CD4-positive, alpha-beta T cell (primary cell): ENCODE measurements at regions not wholly inside any gene's neighbourhood (a gene's known extent, or its start where the extent isn't known, plus 50 kb on each side); places are given as distances from the start of the nearest gene placed in this dataset.

Experiments used
- ATAC-seq: fragments of 200-7000 bp; cut with Tn5 transposase; one replicate; pipeline ENCODE4 v1.10.0; 2022; ENCODE audit warnings: mild to moderate bottlenecking; ENCODE audit not compliant: poor library complexity
- CTCF ChIA-PET: fragments of 350-600 bp; sonication (Branson Sonifier 250); formaldehyde crosslinking; loops from one replicate; lab custom pipeline; 2021; ENCODE audit warnings: antibody characterized with exemption, inconsistent platforms; lab: Charles Lee
- POLR2A ChIA-PET: fragments of 350-600 bp; sonication (Branson Sonifier 250); formaldehyde crosslinking; loops from one replicate; lab custom pipeline; 2021; ENCODE audit warnings: antibody characterized with exemption, inconsistent platforms; lab: Charles Lee
- DNase-seq, 14 experiments: peaks; one replicate each; pipeline ENCODE4 v3.0.0-alpha.2; 2013 to 2020; ENCODE audit warnings: mixed read lengths in 2 of 14
- H3K27ac ChIP-seq, 2 donors: one replicate each; pipeline versions ENCODE4 v1.5.1 to v1.7.0; 2013; ENCODE audit warnings: low read length in 2 of 2, low read depth in 1 of 2, mild to moderate bottlenecking in 1 of 2
- H3K27me3 ChIP-seq, 2 experiments: 1 replicate in 1 of 2; 2 replicates in 1 of 2; pipeline versions ENCODE4 v1.6.1 to v1.7.0; 2013; ENCODE audit warnings: low read length in 2 of 2, control low read depth in 1 of 2, mild to moderate bottlenecking in 1 of 2, moderate library complexity in 1 of 2; ENCODE audit not compliant: insufficient read depth in 2 of 2, control insufficient read depth in 1 of 2
- H3K36me3 ChIP-seq: one replicate; pipeline ENCODE4 v1.6.1; 2013; ENCODE audit warnings: low read length, control low read depth; ENCODE audit not compliant: insufficient read depth
- H3K4me1 ChIP-seq: one replicate; pipeline ENCODE4 v1.6.1; 2013; ENCODE audit warnings: low read length, control low read depth; ENCODE audit not compliant: insufficient read depth
- H3K4me3 ChIP-seq: one replicate; pipeline ENCODE4 v1.5.1; 2013; ENCODE audit warnings: mild to moderate bottlenecking, low read length, moderate library complexity
- H3K9me3 ChIP-seq, 2 experiments: 1 replicate in 1 of 2; 2 replicates in 1 of 2; pipeline versions ENCODE4 v1.6.1 to v1.7.0; 2013; ENCODE audit warnings: low read length in 2 of 2, mild to moderate bottlenecking in 2 of 2, control low read depth in 1 of 2, moderate library complexity in 1 of 2; ENCODE audit not compliant: control insufficient read depth in 1 of 2, insufficient read depth in 1 of 2
- H3K27ac Mint-ChIP-seq: one replicate; pipeline ENCODE4 v1.8.0; 2020; ENCODE audit warnings: mixed read lengths
- H3K27me3 Mint-ChIP-seq: one replicate; pipeline ENCODE4 v1.8.0; 2021; ENCODE audit warnings: mixed read lengths
- H3K36me3 Mint-ChIP-seq: one replicate; pipeline ENCODE4 v1.8.0; 2021; ENCODE audit warnings: low read depth, mixed read lengths
- H3K4me1 Mint-ChIP-seq: one replicate; pipeline ENCODE4 v1.8.0; 2021; ENCODE audit warnings: low read depth, mixed read lengths
- H3K4me3 Mint-ChIP-seq: one replicate; pipeline ENCODE4 v1.8.0; 2020; ENCODE audit warnings: mild to moderate bottlenecking, mixed read lengths
- H3K9me3 Mint-ChIP-seq: one replicate; pipeline ENCODE4 v1.8.0; 2020; ENCODE audit warnings: mixed read lengths
- intact Hi-C, 2 experiments: fragments of 100-400 bp; cut with DNase I in 1 of 2; cut with micrococcal nuclease in 1 of 2; formaldehyde crosslinking; loops; one replicate each; pipeline versions ENCODE4 v1.15.1 to v1.9.0; 2023 to 2025; cut with DNase I, micrococcal nuclease
- TF ChIP-seq, protein P1 (sequence below): fragments of 200-600 bp; IDR thresholded peaks from one replicate; pipeline ENCODE4 v1.8.0; 2022; ENCODE audit warnings: antibody characterized with exemption, mild to moderate bottlenecking

DNA sequence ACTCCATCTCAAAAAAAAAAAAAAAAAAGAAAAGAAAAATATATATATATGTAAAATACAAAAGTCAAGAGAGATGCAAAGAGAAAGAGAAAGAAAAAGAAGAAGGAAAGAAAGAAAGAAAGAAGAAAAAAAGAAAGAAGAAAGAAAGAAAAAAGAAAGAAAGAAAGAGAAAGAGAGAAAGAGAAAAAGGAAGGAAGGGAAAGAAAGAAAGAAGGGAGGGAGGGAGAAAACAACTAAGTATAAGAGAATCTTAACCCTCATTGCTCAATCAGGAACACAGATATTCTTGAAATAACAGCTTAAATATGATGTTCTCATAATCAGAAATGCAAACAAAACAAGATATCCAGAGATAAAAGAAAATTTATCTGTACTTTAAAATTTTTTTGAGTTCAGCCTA, 54.4 kb upstream of the MARCKS start:
- no peaks in the 10 kb centered on the region for H3K27me3 ChIP-seq
- H3K9me3 Mint-ChIP-seq: no peaks in the 10 kb centered on the region
- ChIA-PET POLR2A (no interaction called here), CTCF (no interaction called here)
- ATAC-seq (no peak), DNase-seq (no peak)
- no peak overlapping the region for H3K4me3 Mint-ChIP-seq
- no peak overlapping the region for H3K27ac ChIP-seq
- no peak overlapping the region for H3K27ac Mint-ChIP-seq
- TF ChIP-seq, protein P1, sequence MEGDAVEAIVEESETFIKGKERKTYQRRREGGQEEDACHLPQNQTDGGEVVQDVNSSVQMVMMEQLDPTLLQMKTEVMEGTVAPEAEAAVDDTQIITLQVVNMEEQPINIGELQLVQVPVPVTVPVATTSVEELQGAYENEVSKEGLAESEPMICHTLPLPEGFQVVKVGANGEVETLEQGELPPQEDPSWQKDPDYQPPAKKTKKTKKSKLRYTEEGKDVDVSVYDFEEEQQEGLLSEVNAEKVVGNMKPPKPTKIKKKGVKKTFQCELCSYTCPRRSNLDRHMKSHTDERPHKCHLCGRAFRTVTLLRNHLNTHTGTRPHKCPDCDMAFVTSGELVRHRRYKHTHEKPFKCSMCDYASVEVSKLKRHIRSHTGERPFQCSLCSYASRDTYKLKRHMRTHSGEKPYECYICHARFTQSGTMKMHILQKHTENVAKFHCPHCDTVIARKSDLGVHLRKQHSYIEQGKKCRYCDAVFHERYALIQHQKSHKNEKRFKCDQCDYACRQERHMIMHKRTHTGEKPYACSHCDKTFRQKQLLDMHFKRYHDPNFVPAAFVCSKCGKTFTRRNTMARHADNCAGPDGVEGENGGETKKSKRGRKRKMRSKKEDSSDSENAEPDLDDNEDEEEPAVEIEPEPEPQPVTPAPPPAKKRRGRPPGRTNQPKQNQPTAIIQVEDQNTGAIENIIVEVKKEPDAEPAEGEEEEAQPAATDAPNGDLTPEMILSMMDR: no peak
- peaks cover 6% of the 10 kb centered on the region for H3K27me3 Mint-ChIP-seq
- H3K9me3 ChIP-seq: no peaks in the 10 kb centered on the region
- H3K4me3 ChIP-seq: no peak overlapping the region
- H3K36me3 ChIP-seq: no peaks in the 10 kb centered on the region
- H3K4me1 ChIP-seq: no peaks in the 10 kb centered on the region
- no peaks in the 10 kb centered on the region for H3K36me3 Mint-ChIP-seq
- intact Hi-C loops: no loop called here
- H3K4me1 Mint-ChIP-seq: no peaks in the 10 kb centered on the region

DNA sequence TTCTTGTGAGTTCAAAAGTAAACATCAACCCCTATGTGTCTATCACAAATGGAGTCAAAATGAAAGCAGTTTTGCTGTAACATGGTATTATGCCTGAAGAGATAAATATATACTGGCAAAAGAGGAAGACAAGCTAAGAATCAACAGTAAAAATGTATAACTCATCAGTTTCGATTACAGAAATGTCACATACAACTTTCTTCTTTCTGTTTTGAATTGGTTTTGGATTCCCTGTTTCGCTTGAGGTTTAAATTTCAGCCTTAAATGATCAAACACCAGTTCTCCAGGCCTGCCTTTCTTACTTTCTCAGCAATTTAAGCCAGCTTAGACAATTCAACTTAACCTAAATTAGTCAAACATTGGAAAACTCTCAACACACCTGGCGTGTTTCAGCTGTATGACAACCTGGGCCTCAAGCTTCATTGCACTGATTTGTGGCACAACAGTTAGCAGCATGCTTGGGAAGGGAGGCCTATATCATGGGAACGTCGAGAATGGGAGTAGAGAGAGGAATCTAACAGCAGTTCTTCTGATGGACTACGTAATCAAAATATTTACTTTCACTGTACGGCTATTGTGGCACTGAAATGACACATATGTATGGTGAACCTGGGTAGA, 51.9 kb upstream of the MARCKS start:
- Histone ChIP-seq H3K4me3 (no peak overlapping the region), H3K36me3 (no peaks in the 10 kb centered on the region), H3K9me3 (no peaks in the 10 kb centered on the region), H3K4me1 (no peaks in the 10 kb centered on the region), H3K27me3 (no peaks in the 10 kb centered on the region), H3K27ac (no peak overlapping the region)
- no peak for ATAC-seq
- DNase-seq: peak in 2 of 14 experiments; percentile 7
- Mint-ChIP-seq H3K27me3 (peaks cover 3% of the 10 kb centered on the region), H3K27ac (no peak overlapping the region), H3K36me3 (no peaks in the 10 kb centered on the region), H3K9me3 (no peaks in the 10 kb centered on the region), H3K4me3 (no peak overlapping the region), H3K4me1 (peaks cover 5% of the 10 kb centered on the region)
- intact Hi-C loops: no loop called here
- ChIA-PET CTCF (interaction anchor here (1.2 kb wide), 1 partner anchor 27 kb away, joined by 3 read pairs; no protein-coding TSS in a partner anchor), POLR2A (no interaction called here)
- TF ChIP-seq, protein P1: no peak

DNA sequence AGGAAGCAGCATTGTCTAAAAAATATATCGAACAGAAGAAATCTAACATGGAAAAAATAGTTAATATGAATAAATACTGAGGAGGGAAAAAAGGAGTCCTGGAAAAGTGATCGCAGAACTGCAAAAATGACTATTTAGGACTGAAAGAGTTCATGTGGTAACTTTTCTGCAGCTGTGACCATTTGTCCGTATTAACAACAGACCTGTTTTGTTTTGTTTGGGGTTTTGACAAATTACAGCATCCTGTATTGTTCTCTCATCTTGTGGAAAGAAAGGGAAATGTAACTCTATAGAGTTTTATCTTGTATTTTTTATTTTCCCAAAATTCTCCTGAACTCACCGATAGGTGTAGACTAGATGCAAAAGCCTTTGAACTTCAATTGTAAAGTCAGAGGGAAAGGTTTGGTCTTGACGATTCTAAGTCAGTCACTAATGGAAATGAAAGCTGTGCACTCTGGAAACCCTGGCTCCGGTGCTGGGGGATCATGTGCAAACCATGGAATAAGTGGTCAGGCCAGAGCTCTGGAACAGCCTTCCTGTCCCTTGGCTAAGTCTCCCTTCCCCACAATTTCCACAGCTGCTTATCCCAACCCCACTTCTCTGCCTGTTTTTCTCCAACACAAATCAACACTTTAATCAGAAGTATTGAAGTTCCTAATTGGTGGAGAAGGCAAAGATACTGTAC, 51.2 kb upstream of the MARCKS start:
- intact Hi-C loops: no loop called here
- TF ChIP-seq, protein P1: no peak
- Mint-ChIP-seq H3K4me3 (no peak overlapping the region), H3K9me3 (no peaks in the 10 kb centered on the region), H3K4me1 (peaks cover 5% of the 10 kb centered on the region), H3K36me3 (no peaks in the 10 kb centered on the region), H3K27me3 (no peaks in the 10 kb centered on the region), H3K27ac (no peak overlapping the region)
- Histone ChIP-seq H3K36me3 (no peaks in the 10 kb centered on the region), H3K9me3 (no peaks in the 10 kb centered on the region), H3K27me3 (no peaks in the 10 kb centered on the region), H3K4me3 (no peak overlapping the region), H3K4me1 (no peaks in the 10 kb centered on the region), H3K27ac (no peak overlapping the region)
- DNase-seq (no peak), ATAC-seq (no peak)
- ChIA-PET CTCF (no interaction called here), POLR2A (no interaction called here)
